HEK293 (cell line): ENCODE measurements at regions not wholly inside any gene's neighbourhood (a gene's known extent, or its start where the extent isn't known, plus 50 kb on each side); places are given as distances from the start of the nearest gene placed in this dataset.

ENCODE experiments used
- CTCF ChIA-PET: fragments of 350-600 bp; formaldehyde crosslinking; extraction: SDS; loops from one replicate; lab custom pipeline; 2021; ENCODE audit warnings: antibody characterized with exemption; lab: Yijun Ruan, JAX
- POLR2A ChIA-PET: fragments of 300-600 bp; formaldehyde crosslinking; extraction: SDS; loops from one replicate; lab custom pipeline; 2020; ENCODE audit warnings: antibody characterized with exemption, inconsistent platforms; lab: Yijun Ruan, JAX
- H3K27ac ChIP-seq: fragments of 200-500 bp; sonication (Bioruptor generic); 2 replicates; pipeline ENCODE4 v1.5.1; 2014; ENCODE audit warnings: low read depth, low read length, control low read depth, inconsistent platforms; ENCODE audit errors: extremely low read depth
- H3K36me3 ChIP-seq, 2 experiments: fragments of 200-500 bp in 1 of 2; sonication (Bioruptor generic) in 1 of 2; 1 replicate in 1 of 2; 2 replicates in 1 of 2; pipeline ENCODE4 v1.5.1; 2014 to 2017; ENCODE audit warnings: inconsistent platforms in 2 of 2, low read length in 2 of 2; ENCODE audit not compliant: control insufficient read depth in 2 of 2, insufficient read depth in 1 of 2
- H3K4me1 ChIP-seq: fragments of 200-500 bp; sonication (Bioruptor generic); 2 replicates; pipeline ENCODE4 v1.5.1; 2014; ENCODE audit warnings: mild to moderate bottlenecking, low read length, inconsistent platforms; ENCODE audit not compliant: control insufficient read depth, insufficient read depth
- H3K4me3 ChIP-seq: 2 replicates; pipeline ENCODE4 v1.5.1; 2011; ENCODE audit warnings: low read depth, mild to moderate bottlenecking, control low read depth, low read length, moderate library complexity
- H3K9me3 ChIP-seq: fragments of 200-500 bp; sonication (Bioruptor generic); 2 replicates; pipeline ENCODE4 v1.5.1; 2014; ENCODE audit warnings: low read depth, low read length, inconsistent platforms; ENCODE audit not compliant: control insufficient read depth, insufficient read depth
- GLI2 ChIP-seq: fragments of 450-650 bp; formaldehyde crosslinking; IDR thresholded peaks from 2 replicates; pipeline ENCODE4; 2017; ENCODE audit warnings: missing biosample characterization, missing genetic modification characterization, low read depth, borderline replicate concordance
- KLF1 ChIP-seq: fragments of 450-650 bp; formaldehyde crosslinking; IDR thresholded peaks from 2 replicates; pipeline ENCODE4 v1.5.1; 2016; ENCODE audit warnings: missing biosample characterization, missing genetic modification characterization
- MEIS1 ChIP-seq: sonication (generic); formaldehyde crosslinking; IDR thresholded peaks from 2 replicates; pipeline ENCODE4 v1.8.1; 2022; ENCODE audit warnings: missing genetic modification reagents, mild to moderate bottlenecking, borderline replicate concordance
- MYNN ChIP-seq: fragments of 450-650 bp; formaldehyde crosslinking; IDR thresholded peaks from 2 replicates; pipeline ENCODE4 v1.5.1; 2016; ENCODE audit warnings: missing biosample characterization, missing genetic modification characterization, borderline replicate concordance
- OSR2 ChIP-seq: fragments of 450-650 bp; formaldehyde crosslinking; IDR thresholded peaks from 2 replicates; pipeline ENCODE4 v1.5.1; 2016; ENCODE audit warnings: missing biosample characterization, missing genetic modification characterization
- REST ChIP-seq: fragments of 450-650 bp; formaldehyde crosslinking; IDR thresholded peaks from 2 replicates; pipeline ENCODE4 v1.5.1; 2016; ENCODE audit warnings: missing biosample characterization, missing genetic modification characterization
- YY1 ChIP-seq: fragments of 450-650 bp; formaldehyde crosslinking; IDR thresholded peaks from 2 replicates; pipeline ENCODE4 v1.5.1; 2018; ENCODE audit warnings: missing biosample characterization, missing genetic modification characterization
- YY2 ChIP-seq: fragments of 450-650 bp; formaldehyde crosslinking; IDR thresholded peaks from 2 replicates; pipeline ENCODE4 v1.5.1; 2016; ENCODE audit warnings: missing biosample characterization, missing genetic modification characterization
- ZBTB11 ChIP-seq: fragments of 450-650 bp; formaldehyde crosslinking; conservative IDR thresholded peaks from 2 replicates; pipeline ENCODE4 v1.5.1; 2016; ENCODE audit warnings: low read depth, missing biosample characterization, missing genetic modification characterization
- ZIC2 ChIP-seq: fragments of 450-650 bp; formaldehyde crosslinking; IDR thresholded peaks from 2 replicates; pipeline ENCODE4 v1.5.1; 2016; ENCODE audit warnings: missing biosample characterization, missing genetic modification characterization
- ZNF133 ChIP-seq: fragments of 450-650 bp; formaldehyde crosslinking; IDR thresholded peaks from 2 replicates; pipeline ENCODE4 v1.5.1; 2016; ENCODE audit warnings: missing biosample characterization, missing genetic modification characterization
- ZNF169 ChIP-seq: fragments of 450-650 bp; formaldehyde crosslinking; IDR thresholded peaks from 2 replicates; pipeline ENCODE4 v1.5.1; 2016; ENCODE audit warnings: missing biosample characterization, missing genetic modification characterization
- ZNF202 ChIP-seq: fragments of 450-650 bp; formaldehyde crosslinking; IDR thresholded peaks from 2 replicates; pipeline ENCODE4 v1.5.1; 2016; ENCODE audit warnings: missing biosample characterization, missing genetic modification characterization, borderline replicate concordance
- ZNF324 ChIP-seq: fragments of 450-650 bp; formaldehyde crosslinking; IDR thresholded peaks from 2 replicates; pipeline ENCODE4 v1.5.1; 2016; ENCODE audit warnings: missing biosample characterization, missing genetic modification characterization
- ZNF391 ChIP-seq: fragments of 450-650 bp; formaldehyde crosslinking; IDR thresholded peaks from 2 replicates; pipeline ENCODE4 v1.5.1; 2016; ENCODE audit warnings: low read depth, missing biosample characterization, missing genetic modification characterization, borderline replicate concordance
- ZNF398 ChIP-seq: fragments of 450-650 bp; formaldehyde crosslinking; IDR thresholded peaks from 2 replicates; pipeline ENCODE4 v1.5.1; 2017; ENCODE audit warnings: missing biosample characterization, missing genetic modification characterization
- ZNF510 ChIP-seq: fragments of 450-650 bp; formaldehyde crosslinking; IDR thresholded peaks from 2 replicates; pipeline ENCODE4 v1.5.1; 2018; ENCODE audit warnings: mild to moderate bottlenecking, missing genetic modification characterization, missing biosample characterization; ENCODE audit not compliant: insufficient replicate concordance
- ZNF518A ChIP-seq: fragments of 450-650 bp; formaldehyde crosslinking; conservative IDR thresholded peaks from 2 replicates; pipeline ENCODE4 v1.5.1; 2016; ENCODE audit warnings: low read depth, missing biosample characterization, missing genetic modification characterization
- ZNF623 ChIP-seq: fragments of 450-650 bp; formaldehyde crosslinking; IDR thresholded peaks from 2 replicates; pipeline ENCODE4 v1.5.1; 2016; ENCODE audit warnings: missing biosample characterization, missing genetic modification characterization
- ZNF76 ChIP-seq: fragments of 450-650 bp; formaldehyde crosslinking; IDR thresholded peaks from 2 replicates; pipeline ENCODE4; 2016; ENCODE audit warnings: low read depth, missing biosample characterization, missing genetic modification characterization, borderline replicate concordance
- ZNF777 ChIP-seq: fragments of 450-650 bp; formaldehyde crosslinking; IDR thresholded peaks from 2 replicates; pipeline ENCODE4 v1.5.1; 2017; ENCODE audit warnings: missing biosample characterization, missing genetic modification characterization, borderline replicate concordance
- ZNF791 ChIP-seq: fragments of 450-650 bp; formaldehyde crosslinking; IDR thresholded peaks from 2 replicates; pipeline ENCODE4 v1.5.1; 2016; ENCODE audit warnings: missing biosample characterization, missing genetic modification characterization

- Histone ChIP-seq H3K4me1 (no peaks in the 10 kb centered on the region), H3K27ac (no peak overlapping the region)
- POLR2A ChIA-PET, result no interaction called here
- TF ChIP-seq ZBTB11 (tag by site-specific recombination), result no peak
- no peak for TF ChIP-seq ZNF202 (tag by site-specific recombination)
- no peak for TF ChIP-seq MEIS1 (CRISPR knock-in tag)
- no peak for TF ChIP-seq ZIC2 (tag by site-specific recombination)
- TF ChIP-seq ZNF324 (tag by site-specific recombination), result no peak
- no peak for TF ChIP-seq ZNF518A (tag by site-specific recombination)
- TF ChIP-seq YY1 (tag by site-specific recombination), result no peak
- TF ChIP-seq YY2, result no peak
- no peak for TF ChIP-seq OSR2 (tag by site-specific recombination)
- TF ChIP-seq ZNF510 (tag by site-specific recombination), result no peak
- no peak for TF ChIP-seq MYNN (tag by site-specific recombination)
- no peak for TF ChIP-seq ZNF791 (tag by site-specific recombination)
- TF ChIP-seq, all 188 proteins: peak for 0
- H3K4me3 ChIP-seq, result no peak overlapping the region
- H3K36me3 ChIP-seq, result no peaks in the 10 kb centered on the region
- H3K9me3 ChIP-seq, result no peaks in the 10 kb centered on the region
- CTCF ChIA-PET, result interaction anchor here (1.2 kb wide), 1 partner anchor 10 kb away, joined by 3 read pairs; no protein-coding TSS in a partner anchor
These were observed 240.1 kb downstream of the NR2F1-AS1 start for GRCh38 chr5:93340881-93341280.

GRCh38 chr5:93337138-93337537 lies 243.9 kb downstream of the NR2F1-AS1 start:
- POLR2A ChIA-PET, result no interaction called here
- TF ChIP-seq ZNF398 (tag by site-specific recombination) (no peak), ZNF623 (tag by site-specific recombination) (no peak), KLF1 (tag by site-specific recombination) (no peak), GLI2 (tag by site-specific recombination) (no peak), ZNF133 (no peak), ZNF76 (tag by site-specific recombination) (no peak), ZNF391 (tag by site-specific recombination) (no peak), ZNF777 (no peak), ZNF169 (tag by site-specific recombination) (no peak), REST (tag by site-specific recombination) (no peak)

More at GRCh38 chr5:93337138-93337537, 243.9 kb downstream of the NR2F1-AS1 start:
- Histone ChIP-seq H3K27ac (no peak overlapping the region), H3K36me3 (no peaks in the 10 kb centered on the region), H3K9me3 (no peaks in the 10 kb centered on the region), H3K4me1 (no peaks in the 10 kb centered on the region), H3K4me3 (no peak overlapping the region)
- CTCF ChIA-PET, result no interaction called here
